GM10266 (cell line): ENCODE measurements at regions not wholly inside any gene's neighbourhood (a gene's known extent, or its start where the extent isn't known, plus 50 kb on each side); places are given as distances from the start of the nearest gene placed in this dataset.

Experiments
- DNase-seq: peaks from one replicate; pipeline ENCODE4 v3.0.0; 2012; ENCODE audit errors: extremely low spot score
- CTCF ChIP-seq: IDR thresholded peaks from 2 replicates; pipeline ENCODE4 v1.5.1; 2012; ENCODE audit warnings: mild to moderate bottlenecking, low read depth; ENCODE audit not compliant: control insufficient read depth, insufficient read depth; ENCODE audit errors: missing control alignments

- DNase-seq: no peak
- TF ChIP-seq CTCF: no peak
Observed at GRCh38 chr4:141575884-141576283, 60.5 kb upstream of the IL15 start.

- no peak for TF ChIP-seq CTCF
- no peak for DNase-seq
Observed at GRCh38 chr4:141576585-141577110, 59.7 kb upstream of the IL15 start.

GRCh38 chr4:141578451-141578850 is 57.9 kb upstream of the IL15 start:
- no peak for TF ChIP-seq CTCF
- DNase-seq: no peak

GRCh38 chr4:141580523-141580922 is 55.9 kb upstream of the IL15 start:
- no peak for DNase-seq
- no peak for TF ChIP-seq CTCF
